ENCODE measurements at regions not wholly inside any gene's neighbourhood (a gene's known extent, or its start where the extent isn't known, plus 50 kb on each side); places are given as distances from the start of the nearest gene placed in this dataset.

DNA sequence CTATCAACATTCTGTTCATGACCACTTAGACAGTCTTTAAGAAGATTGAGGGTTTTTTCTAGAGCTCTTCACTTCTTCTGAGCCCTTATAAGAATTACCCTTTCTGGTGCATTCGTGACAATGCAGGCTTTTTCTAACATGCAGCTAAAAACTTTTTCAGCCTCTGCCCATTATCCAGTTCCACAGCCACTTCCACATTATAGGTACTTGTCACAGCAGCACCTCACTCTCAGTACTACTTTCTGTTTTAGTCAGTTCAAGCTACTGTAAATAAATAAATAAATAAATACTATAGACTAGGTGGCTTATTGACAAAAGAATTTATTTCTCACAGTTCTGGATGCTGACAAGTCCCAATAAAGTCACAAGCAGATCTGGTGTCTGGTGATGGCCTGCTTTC lies 284.4 kb upstream of the PKN2 start:
- no peak for DNase-seq

DNA sequence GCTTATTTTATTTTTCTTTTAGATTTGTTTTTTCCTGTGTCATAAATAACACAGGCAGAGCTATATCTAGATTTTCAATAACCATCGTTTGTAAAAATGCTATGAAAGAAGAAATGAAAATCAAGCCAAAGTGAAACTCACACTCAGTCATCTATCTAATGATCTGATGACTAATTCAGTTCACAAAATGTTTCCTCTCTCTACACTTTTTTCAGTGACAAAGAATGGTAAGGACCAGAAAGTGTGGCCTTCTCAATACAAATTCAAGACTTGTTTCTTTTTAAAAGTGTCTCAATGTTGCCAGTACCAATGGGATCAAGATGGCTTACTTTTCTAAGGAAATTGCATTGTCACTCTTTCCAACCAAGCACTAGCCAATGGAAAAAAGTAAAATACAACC lies 282.8 kb upstream of the PKN2 start:
- no peak for DNase-seq

DNA sequence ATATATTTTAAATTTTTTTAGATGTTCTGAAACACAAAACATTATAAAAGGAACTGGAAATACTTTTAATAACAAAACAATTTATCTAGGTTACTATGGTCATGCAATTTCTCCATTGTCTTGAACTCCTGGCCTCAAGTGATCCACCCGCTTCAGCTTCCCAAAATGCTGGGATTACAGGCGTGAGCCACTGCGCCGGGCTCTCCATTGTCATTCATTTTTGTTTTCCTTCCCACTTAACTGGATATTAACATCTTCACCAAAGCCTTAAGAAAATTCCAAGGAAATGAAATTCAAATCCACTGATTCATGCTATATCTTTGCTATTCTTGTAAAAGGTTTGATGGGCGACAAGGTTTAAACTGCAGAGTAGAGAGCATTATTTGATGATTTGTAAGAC lies 279.5 kb upstream of the PKN2 start:
- DNase-seq = no peak

DNA sequence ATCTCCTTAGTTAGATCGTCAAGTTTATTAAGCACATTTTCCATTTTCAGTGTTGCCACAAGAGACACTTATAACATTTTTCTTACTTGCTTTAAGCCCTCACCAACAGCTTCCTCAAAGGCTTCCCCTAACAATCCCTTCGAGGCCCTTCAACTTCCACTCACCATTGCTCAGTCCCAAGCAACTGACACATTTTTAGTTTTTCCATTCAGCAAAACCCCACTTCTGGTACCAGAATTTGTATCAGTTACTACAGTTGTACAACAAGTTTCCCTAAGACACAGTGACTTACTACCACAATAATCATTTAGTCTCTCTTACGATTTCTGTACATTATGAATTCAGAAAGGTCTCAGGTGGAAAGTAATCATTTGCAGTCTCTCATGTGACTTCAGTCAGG lies 276.8 kb upstream of the PKN2 start:
- DNase-seq = no peak

DNA sequence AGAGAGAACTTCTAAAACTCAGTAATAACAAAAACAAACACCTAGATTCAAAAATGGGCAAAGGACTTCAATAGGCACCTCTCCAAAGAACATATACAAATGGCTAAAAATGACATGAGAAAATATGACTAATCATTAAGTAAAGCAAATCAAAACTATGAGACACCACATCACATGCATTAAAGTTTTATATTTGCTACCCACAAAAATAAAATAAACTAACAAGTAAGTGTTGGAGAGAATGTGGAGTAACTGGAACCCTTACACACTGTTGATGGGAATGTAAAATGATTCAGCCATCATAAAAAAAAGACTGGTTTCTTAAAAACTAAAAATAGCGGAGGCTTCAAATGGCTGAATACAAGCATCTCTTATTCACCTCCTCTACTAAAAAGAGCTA lies 262.1 kb upstream of the PKN2 start:
- no peak for DNase-seq

- DNase-seq = no peak
Observed at GRCh38 chr1:88433556-88433955, 250.5 kb upstream of the PKN2 start.

DNA sequence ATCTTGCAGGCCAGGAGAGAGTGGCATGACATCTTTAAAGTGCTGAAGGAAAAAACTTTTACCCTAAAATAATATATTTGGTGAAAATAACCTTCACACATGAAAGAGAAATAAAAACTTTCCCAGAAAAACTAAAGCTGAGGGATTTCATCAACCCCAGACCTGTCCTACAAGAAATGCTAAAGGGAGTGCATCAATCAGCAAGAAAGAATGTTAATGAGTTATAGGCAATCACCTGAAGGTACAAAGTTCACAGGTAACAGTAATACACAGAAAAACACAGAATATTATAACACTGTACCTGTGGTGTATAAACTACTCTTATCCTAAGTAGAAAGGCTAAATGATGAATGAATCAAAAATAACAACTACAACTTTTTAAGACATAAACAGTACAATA lies 249.2 kb upstream of the PKN2 start:
- DNase-seq = no peak

GRCh38 chr1:88441022-88441421 lies 243.1 kb upstream of the PKN2 start:
- DNase-seq = no peak

- no peak for DNase-seq
Observed at GRCh38 chr1:88451856-88452255, 232.2 kb upstream of the PKN2 start.

GRCh38 chr1:88453295-88453694 lies 230.8 kb upstream of the PKN2 start:
- DNase-seq = no peak

- DNase-seq = no peak
Observed at GRCh38 chr1:88454781-88455180, 229.3 kb upstream of the PKN2 start.

GRCh38 chr1:88455621-88456256 lies 228.3 kb upstream of the PKN2 start:
- no peak for DNase-seq

DNA sequence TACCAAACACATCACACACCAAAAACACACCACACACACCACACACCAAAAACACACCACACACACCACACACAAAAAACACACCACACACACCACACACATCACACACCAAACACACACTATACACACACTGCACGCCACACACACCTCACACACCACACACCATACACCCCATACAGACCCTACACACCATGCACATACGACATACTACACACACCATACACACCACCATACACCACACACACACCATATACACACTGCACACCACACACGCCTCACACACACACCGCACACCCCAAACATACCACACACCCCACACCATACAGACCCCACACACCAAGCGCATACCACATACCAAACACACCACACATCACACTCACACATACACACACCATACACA lies 226.9 kb upstream of the PKN2 start:
- DNase-seq = no peak

- DNase-seq = no peak
Observed at GRCh38 chr1:88461007-88461406, 223.1 kb upstream of the PKN2 start.

DNA sequence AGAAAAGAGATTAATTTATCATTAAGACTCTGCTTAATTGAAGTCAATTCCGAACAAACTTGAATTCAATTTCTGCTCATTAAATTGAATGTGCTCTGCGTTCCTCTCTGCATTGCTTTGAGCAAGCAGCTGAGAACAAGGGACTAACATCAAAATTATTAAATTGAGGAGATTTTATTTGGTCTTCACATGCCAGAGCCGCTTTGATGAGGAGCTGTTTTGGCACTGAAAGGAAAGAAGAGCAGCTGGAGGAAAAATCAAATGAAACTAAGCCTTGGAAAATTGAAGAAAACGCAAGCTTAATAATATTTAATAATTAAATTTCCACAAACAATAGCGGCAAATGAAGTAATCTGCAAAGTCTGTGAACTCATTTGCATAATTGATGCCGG lies 222.0 kb upstream of the PKN2 start:
- no peak for DNase-seq

DNA sequence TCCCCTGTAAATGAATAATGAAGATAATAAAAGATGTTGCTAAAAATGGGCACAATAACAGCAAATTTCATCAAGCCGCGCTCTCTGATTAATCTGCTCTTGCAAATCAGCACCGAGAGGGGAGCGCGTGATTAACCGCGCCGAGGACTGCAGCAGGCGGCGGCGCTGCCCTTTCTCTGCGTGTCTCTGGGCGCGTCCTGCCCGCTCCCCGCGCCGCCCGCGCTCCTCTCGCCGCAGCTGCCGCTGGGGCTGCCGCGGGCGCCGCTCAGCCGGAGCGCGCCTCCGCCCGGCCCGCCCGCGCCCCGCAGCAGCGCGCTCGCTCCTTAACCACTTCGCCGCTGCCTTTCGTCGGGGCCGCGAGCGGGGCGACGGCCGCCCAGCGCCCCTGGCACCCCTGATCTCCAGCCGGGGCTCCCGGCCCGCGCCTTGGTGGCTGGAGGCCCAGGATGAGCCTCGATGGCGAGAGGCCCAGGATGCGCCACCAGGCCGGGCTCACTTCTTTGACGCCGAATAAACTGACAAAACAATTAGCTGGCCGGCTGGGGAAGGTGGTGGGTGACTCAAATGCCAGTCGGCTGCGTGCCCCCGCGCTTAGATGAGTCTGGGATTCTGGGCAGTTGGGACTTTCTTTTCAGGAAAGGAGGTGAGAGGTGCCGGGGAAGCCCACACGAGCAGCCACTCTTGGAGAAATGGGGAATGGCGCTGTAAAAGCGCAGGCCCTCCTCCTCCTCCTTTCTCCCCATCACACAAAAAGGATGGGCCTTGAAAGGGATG lies 221.4 kb upstream of the PKN2 start:
- peak; percentile 64 for DNase-seq

DNA sequence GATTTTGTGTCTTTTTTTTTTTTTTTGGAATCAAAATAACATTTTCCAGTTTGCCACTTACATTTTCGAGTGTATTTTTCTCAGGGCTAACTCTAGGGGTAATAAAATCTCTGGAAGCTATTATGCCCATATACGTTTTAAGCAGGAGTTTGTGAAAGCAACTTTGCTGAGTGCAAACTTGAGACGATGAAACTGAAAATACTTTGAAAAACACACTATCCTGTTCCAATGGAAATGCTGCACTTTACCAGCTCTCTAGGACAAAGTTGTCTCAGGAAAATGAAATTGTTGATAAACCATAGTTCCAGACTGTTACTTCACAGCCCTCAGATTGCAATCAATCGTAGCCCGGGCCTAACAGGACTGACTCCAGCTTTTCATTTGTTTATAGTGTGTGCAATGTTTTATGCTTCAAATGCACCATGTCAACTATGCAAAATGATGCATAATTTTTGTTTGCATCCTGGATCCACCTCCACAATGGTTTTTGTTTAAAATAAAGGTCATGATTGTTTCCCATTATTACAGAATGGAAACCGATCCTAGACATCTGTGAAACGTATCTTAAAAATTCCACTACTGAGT lies 220.6 kb upstream of the PKN2 start:
- no peak for DNase-seq

DNA sequence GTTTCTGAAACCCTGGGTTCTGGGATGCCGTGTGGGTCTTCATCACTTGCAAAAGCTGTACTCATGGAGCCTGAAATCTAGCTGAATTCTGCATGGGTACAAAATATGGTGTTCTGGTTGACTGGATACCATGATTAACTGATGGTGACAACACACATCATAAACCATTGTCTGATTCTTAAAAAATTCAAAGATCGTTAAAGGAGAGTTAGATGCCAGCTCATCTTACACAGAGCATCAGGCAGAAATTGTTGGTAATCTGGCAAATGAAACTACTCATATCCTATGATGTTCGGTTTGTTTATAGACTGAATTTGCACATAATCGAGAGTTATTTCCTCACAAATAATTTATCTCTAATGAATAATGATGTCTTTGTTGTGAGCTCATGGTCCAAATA lies 218.1 kb upstream of the PKN2 start:
- DNase-seq = no peak

GRCh38 chr1:88466899-88467580 lies 217.0 kb upstream of the PKN2 start:
- no peak for DNase-seq

- DNase-seq = no peak
Observed at GRCh38 chr1:88472298-88472697, 211.8 kb upstream of the PKN2 start.

DNA sequence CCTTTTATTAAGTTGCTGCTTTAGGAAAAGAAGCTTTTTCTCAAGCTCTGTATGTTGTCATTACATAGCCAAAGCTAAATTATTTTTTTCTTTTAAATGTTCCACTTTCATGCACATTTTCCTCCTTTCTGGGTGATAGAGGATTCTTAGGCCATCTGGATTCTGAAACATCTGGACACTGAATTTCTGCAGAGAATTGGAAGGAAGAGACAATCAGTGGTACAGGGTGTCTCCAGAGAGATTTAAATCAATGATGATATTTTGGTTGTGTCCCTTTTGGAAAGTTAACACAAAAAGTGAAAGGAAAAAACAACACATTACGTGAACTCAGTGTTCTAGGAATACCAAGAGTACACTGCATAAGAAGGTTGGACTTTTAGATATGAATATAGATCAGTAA lies 211.4 kb upstream of the PKN2 start:
- no peak for DNase-seq

- no peak for DNase-seq
Observed at GRCh38 chr1:88474555-88475304, 209.3 kb upstream of the PKN2 start.

DNA sequence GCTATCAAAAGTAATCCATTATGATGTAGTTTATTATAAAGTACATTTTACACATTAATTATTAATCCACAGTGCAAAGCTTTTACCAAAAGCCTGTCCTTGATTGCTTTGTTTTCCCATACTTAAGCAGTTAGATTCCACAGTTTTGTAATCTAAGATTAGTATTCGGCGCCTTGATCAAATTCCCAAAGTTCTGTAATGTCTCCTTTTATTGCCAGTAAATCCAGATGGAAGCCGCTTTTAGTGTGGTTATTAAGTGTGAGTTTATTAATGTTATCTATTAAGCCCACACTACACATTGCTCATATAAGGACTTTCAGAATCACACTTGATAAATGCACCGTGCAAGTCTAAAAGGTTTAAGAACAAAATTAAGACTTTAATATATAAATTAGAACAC lies 199.2 kb upstream of the PKN2 start:
- DNase-seq = no peak
